ENCODE measurements at regions not wholly inside any gene's neighbourhood (a gene's known extent, or its start where the extent isn't known, plus 50 kb on each side); places are given as distances from the start of the nearest gene placed in this dataset.

DNA sequence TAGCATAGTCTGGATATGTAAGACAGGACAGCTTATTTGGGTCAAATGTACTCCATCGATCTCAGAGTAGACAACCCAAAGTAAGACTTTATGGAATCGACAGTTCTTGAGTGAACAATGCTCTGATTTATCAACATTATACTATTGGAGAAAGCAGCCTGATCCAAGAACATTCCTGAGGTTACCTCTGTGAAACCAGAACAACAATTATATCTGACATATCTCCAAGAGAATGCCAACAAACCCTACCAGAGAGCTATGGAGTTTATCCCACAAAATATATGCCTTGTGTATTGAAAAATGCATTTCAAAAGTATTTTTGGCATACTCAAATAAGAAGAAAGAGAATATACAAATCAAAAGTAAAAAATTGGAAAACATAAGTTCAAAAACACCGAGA is 1985.9 kb downstream of the EFNA5 start:
- TF ChIP-seq, protein P1, sequence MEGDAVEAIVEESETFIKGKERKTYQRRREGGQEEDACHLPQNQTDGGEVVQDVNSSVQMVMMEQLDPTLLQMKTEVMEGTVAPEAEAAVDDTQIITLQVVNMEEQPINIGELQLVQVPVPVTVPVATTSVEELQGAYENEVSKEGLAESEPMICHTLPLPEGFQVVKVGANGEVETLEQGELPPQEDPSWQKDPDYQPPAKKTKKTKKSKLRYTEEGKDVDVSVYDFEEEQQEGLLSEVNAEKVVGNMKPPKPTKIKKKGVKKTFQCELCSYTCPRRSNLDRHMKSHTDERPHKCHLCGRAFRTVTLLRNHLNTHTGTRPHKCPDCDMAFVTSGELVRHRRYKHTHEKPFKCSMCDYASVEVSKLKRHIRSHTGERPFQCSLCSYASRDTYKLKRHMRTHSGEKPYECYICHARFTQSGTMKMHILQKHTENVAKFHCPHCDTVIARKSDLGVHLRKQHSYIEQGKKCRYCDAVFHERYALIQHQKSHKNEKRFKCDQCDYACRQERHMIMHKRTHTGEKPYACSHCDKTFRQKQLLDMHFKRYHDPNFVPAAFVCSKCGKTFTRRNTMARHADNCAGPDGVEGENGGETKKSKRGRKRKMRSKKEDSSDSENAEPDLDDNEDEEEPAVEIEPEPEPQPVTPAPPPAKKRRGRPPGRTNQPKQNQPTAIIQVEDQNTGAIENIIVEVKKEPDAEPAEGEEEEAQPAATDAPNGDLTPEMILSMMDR (IDR thresholded peaks at IDR 0.05; ENCODE audit: insufficient read depth, low read length, missing control alignments) = no peak
- CTCF ChIA-PET = no interaction called here
- no peak overlapping the region for H3K4me3 ChIP-seq (ENCODE audit: low read depth, low read length)
- POLR2A ChIA-PET = no interaction called here
- no peak for DNase-seq (ENCODE audit: low read depth, low spot score)

GRCh38 chr5:105680858-105681475 is 1989.8 kb downstream of the EFNA5 start:
- no peak for DNase-seq (ENCODE audit: low read depth, low spot score)
- TF ChIP-seq, protein P1 (IDR thresholded peaks at IDR 0.05; ENCODE audit: insufficient read depth, low read length, missing control alignments) = no peak
- POLR2A ChIA-PET = no interaction called here
- no peak overlapping the region for H3K4me3 ChIP-seq (ENCODE audit: low read depth, low read length)
- CTCF ChIA-PET = no interaction called here

DNA sequence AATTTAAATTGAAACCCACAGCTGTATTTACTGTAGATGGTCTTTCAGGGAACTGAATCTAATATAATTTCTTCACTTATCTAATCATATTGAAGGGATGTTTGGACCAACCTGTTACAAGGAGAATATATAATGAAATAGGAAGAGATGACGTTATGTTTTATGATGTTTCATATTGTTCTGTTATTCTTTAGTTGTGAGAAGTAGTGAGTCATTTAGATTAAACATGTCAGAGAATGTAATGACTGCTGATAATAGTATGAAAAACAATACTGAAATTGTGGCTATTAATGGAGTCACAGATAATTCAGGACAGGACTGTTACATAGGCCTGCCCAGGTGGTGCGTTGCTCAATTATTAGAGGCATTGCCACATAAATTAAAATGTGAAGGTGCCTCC is 1993.4 kb downstream of the EFNA5 start:
- H3K4me3 ChIP-seq (ENCODE audit: low read depth, low read length) = no peak overlapping the region
- TF ChIP-seq, protein P1 (IDR thresholded peaks at IDR 0.05; ENCODE audit: insufficient read depth, low read length, missing control alignments) = no peak
- ChIA-PET CTCF (no interaction called here), POLR2A (no interaction called here)
- DNase-seq (ENCODE audit: low read depth, low spot score) = no peak

GRCh38 chr5:105670596-105670995 is 2000.1 kb downstream of the EFNA5 start:
- CTCF ChIA-PET = no interaction called here
- no peak overlapping the region for H3K4me3 ChIP-seq (ENCODE audit: low read depth, low read length)
- DNase-seq (ENCODE audit: low read depth, low spot score) = no peak
- POLR2A ChIA-PET = no interaction called here
- TF ChIP-seq, protein P1 (IDR thresholded peaks at IDR 0.05; ENCODE audit: insufficient read depth, low read length, missing control alignments) = no peak

DNA sequence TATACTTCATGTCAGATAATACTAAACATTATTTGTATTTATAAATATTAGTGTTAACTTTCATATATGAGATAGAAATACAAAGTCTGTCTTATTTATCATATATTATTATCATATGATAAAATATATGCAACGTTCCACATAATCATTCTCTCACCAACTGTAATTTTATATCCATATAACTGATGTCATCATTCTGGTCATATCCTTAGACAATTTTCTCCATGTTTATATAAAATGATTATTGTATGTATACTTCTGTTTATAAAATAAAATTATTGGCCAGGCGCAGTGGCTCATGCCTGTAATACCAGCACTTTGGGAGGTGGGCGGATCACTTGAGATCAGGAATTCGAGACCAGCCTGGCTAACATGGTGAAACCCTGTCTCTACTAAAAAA is 2007.1 kb downstream of the EFNA5 start:
- ChIA-PET POLR2A (no interaction called here), CTCF (no interaction called here)
- DNase-seq (ENCODE audit: low read depth, low spot score) = no peak
- no peak overlapping the region for H3K4me3 ChIP-seq (ENCODE audit: low read depth, low read length)
- TF ChIP-seq, protein P1 (IDR thresholded peaks at IDR 0.05; ENCODE audit: insufficient read depth, low read length, missing control alignments) = no peak

DNA sequence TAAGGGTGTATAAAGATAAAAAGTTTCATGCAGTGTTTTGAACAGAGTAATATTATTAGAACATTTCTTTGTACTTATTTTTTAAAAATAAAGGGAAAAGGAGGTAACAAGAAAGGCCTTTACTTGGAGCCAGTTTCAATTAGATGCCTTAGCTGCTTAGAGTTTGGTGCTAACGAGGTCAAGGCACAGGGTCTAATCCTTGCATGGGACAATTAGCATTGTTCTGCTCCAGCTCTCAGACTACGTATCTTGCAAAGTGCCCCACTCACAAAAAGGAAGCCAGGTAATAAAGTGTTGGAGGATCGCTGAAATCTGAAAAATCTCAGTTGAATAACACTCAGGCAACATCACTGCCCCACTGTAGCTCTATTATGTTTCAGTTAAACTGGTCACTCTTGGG is 2011.3 kb downstream of the EFNA5 start:
- H3K4me3 ChIP-seq (ENCODE audit: low read depth, low read length) = no peak overlapping the region
- CTCF ChIA-PET = no interaction called here
- POLR2A ChIA-PET = no interaction called here
- TF ChIP-seq, protein P1 (IDR thresholded peaks at IDR 0.05; ENCODE audit: insufficient read depth, low read length, missing control alignments) = no peak
- DNase-seq (ENCODE audit: low read depth, low spot score) = no peak
